HK-2 (cell line): ENCODE measurements at regions not wholly inside any gene's neighbourhood (a gene's known extent, or its start where the extent isn't known, plus 50 kb on each side); places are given as distances from the start of the nearest gene placed in this dataset.
"Not testable (repeated sequence)": the region's sequence is repeated elsewhere in the genome, so short reads cannot be mapped to it uniquely, and the experiment has no call there.

ENCODE experiments used
- DNase-seq: peaks from one replicate; pipeline ENCODE4 v3.0.0-alpha.2; 2018; ENCODE audit not compliant: unreplicated experiment

DNA sequence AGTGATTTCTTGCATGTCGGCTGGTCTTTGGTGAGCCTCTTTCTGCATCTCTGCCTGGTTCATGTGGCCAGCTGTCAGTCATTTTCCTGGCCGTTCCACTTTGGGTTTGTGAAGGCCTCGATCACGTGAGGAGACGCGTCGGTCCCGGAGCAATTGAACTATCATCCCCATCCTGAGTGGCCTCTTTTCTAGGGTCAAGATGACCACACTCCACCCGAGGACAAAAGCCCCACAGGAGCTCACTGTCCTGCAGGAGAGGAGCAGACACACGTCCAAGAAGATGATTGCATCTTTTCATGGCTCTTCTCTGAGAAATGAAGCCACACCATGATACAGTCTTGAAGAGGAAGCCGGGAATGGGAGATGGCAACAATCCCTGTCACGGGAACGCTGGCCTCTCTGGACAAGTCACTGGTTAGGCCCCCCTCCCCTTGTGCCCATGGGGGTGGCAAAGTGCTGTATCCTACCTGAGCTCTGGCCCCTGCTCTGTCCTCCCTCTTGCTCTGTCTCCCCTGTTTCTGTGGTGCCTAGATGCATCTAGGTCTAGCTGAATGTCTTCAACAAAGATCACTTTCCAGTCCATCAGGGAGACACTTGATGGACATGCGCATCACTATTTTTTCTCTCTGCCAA is 291.4 kb upstream of the ZNF337 start:
- not testable (repeated sequence) for DNase-seq

DNA sequence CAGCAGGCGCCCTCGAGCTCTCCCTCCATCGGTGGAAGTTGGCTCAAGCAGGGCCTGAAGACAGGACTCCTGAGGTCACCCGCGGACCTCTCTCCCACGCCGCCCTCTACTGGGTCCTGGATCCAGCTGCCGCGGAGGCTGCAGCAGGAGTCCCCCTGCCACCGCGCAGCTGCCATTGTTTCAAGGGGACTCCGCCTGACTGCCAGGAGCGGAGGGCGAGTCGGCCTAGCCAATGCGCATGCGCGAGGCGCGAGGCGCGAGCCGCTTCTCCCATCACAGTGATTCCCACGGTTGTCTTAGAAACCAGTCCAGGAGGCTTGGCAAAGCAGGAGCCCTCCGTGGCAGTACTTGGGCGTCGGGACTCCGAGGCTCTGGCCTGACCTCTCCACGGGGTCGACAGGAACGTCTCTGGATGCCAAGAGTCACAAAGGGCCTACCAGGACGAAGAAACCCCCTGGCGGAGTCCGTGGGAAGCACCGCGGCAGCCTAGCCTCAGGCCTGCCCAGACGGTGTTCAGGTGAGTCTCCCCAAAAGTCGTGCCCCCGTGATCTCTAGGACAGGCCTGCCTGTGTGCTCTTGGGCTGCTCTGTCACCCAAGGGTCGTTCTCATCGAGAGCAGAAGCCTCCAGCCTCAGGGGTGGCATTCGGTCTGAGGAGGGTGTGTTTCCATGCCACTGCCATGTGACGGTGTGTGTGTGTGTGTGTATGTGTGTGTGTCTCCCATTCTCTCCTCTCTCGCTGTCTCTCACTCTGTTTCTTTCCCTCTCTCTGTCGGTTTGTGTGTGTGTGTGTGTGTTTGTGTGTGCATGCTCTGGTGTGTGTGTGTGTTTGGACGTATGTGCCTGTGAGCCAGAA is 290.6 kb upstream of the ZNF337 start:
- DNase-seq: no peak

DNA sequence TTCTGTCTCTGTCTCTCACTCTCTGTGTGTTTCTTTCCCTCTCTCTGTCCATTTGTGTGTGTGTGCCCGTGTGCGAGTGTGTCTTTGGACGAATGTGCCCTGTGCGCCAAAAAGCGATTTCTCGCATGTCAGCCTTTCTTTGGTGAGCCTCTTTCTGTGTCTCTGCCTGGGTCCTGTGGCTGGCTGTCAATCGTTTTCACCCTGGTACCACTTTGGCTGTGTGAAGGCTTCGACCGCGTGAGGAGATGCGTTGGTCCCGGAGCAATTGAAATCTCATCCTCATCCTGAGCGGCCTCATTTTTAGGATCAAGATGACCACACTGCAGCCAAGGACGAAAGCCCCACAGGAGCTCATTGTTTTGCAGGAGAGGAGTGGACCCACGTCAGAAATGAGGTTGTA is 288.9 kb upstream of the ZNF337 start:
- DNase-seq: no peak

DNA sequence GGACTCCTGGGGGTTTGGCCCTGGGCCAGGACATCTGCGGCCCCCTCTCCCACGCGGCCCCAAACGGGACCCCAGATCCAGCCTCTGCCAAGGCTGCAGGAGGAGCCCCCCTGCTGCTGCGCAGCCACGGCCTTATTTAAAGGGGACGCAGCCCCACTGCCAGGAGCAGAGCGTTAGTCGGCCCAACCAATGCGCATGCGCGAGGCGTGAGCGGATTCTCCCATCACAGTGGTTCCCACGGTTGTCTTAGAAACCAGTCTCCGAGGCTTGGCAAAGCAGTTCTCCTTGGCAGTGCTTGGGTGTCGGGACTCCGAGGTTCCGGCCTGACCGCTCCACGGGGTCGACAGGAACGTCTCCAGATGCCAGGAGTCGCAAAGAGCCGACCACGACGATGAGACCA is 288.3 kb upstream of the ZNF337 start:
- DNase-seq: no peak

DNA sequence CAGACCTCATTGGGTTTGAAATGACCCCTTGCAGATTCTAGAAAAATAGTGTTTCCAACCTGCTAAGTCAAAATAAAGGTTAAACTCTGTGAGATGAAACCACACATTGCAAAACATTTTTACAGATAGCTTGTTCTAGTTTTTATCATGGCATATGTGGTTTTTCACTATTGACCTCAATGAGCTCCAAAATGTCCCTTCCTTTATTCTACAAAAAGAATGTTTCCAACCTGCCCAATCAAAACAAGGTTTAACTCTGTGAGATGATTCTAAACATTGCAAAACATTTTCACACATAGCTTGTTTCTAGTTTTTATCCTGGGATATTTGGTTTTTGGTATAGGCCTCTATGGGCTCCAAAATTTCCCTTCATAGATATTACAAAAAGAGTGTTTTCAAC is 286.0 kb upstream of the ZNF337 start:
- not testable (repeated sequence) for DNase-seq

DNA sequence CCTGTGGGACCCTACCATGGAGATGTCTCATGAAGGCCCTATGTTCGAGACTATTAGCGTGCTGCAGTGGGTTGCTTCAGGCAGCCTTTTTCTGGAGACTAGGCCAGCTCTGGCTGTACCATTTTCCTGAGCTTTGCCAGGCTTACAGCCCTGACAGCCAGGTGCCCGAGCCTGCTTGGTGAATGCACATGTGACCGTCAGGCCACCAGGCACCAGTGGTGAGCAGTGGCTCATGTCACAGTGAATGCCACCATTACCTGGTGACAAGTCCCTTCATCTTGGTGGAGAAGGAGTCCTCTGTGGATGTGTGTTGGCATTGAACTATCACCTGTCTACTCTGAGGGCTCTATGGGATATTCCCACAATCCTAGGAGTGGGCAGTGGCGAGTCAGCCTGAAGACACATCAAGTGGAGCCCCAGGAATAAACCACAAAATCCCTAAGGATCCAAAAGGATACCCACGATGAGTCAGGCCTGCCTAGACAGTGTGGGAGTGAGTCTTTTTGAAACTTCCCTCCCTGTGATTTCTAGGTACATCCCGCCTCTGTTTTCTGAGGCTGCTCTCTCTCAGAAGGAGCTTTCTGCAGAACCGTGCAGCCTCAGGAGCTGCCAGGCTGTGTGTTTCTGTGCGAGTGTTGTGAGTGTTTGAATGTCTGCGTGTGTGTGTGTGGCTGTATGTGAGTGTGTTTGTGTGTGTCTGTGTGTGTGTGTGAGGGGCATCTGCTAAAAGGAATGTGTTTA is 282.0 kb upstream of the ZNF337 start:
- DNase-seq: not testable (repeated sequence)

DNA sequence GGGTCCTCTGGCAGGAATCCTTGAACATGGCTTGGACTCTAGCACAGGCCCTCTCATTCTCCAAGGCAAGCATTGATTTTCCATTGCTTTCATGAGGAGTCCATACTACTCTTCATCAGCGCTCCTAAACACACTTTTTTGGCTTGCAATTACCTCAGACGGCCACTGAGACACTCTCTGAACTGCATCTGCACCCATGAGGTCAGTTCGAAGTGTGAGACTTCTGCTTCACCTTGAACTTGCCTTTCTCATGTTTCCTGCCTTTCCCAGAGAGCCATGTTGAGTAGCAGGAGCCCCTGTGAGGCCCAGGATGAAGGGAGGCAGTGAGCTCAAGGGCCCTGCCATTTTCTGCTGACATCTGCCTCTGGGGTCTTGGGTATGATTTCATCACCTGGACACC is 279.2 kb upstream of the ZNF337 start:
- not testable (repeated sequence) for DNase-seq

DNA sequence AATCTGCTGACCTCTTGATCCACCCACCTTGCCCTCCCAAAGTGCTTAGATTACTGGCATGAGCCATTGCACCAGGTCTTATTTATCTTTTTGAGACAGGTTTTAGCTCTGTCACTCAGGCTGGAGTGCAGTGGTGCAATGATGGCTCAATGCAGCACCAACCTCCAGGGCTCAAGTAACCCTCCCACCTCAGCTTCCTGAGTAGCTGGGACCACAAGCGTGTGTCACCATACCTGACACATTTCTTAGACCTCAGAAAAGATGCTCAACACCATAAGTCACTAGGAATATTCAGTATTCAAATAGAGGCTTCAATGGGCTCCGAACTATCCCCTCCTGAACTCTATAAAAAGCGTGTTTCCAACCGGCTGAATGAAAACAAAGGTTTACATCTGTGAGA is 268.6 kb upstream of the ZNF337 start:
- DNase-seq: not testable (repeated sequence)

DNA sequence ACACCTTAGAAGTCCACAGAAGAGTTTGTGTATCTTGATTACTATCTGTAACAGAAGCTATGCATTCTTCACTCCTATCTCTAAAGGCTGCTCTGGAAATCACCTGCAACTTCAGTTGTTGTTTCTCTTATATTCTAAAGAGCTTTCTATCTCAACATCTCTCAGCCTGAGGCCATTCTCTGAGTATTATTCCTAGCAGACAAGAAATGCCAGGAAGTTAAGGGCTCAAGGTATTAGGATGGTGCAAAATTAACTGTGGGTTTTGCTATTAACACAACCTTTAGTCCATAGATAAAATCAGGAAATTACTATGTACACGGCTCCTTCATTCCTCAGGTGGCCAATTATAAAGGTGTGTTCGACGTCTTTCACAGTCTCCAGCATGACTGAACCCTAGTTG is 257.2 kb upstream of the ZNF337 start:
- not testable (repeated sequence) for DNase-seq

DNA sequence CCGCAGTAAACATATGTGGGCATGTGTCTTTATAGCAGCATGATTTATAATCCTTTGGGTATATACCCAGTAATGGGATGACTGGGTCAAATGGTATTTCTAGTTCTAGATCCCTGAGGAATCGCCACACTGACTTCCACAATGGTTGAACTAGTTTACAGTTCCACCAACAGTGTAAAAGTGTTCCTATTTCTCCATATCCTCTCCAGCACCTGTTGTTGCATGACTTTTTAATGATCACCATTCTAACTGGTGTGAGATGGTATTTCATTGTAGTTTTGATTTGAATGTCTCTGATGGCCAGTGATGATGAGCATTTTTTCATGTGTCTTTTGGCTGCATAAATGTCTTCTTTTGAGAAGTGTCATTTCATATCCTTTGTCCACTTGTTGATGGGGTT is 238.6 kb upstream of the ZNF337 start:
- DNase-seq: not testable (repeated sequence)

DNA sequence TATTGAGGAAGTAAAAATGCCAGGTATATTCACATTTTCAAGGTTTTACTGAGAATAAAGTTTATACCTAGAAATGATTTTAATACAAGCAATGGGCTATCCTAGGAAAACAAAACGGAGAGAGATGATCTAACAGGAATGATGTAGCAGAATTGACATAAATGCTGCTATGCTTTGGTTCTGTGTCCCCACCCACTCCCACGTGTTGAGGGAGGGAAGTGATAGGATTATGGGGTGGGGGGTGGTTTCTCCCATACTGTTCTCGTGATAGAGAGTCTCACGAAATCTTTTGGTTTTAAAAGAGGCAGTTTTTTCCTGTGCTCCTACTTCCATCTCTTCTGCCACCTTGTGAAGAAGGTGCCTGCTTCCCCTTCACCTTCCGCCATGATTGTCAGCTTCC is 236.2 kb upstream of the ZNF337 start:
- DNase-seq: not testable (repeated sequence)

DNA sequence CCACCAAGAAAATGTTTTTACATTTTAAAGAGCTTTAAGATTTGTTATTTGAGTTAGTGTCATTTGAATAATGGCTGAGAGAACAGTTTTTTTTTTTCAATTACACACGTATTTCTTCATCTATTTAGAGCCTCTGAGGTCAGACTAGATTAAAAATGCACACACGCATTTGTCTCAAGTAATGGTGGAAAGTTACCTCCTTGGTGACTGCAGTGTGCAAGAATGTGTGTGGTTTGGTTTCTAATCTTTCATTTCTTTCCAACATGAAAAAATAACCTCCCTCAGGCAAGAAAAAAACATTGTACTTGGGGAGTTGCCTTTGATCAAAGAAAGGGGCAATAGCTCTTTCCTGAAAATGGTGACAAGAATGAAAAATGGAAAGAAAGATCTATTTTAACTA is 235.5 kb upstream of the ZNF337 start:
- not testable (repeated sequence) for DNase-seq

DNA sequence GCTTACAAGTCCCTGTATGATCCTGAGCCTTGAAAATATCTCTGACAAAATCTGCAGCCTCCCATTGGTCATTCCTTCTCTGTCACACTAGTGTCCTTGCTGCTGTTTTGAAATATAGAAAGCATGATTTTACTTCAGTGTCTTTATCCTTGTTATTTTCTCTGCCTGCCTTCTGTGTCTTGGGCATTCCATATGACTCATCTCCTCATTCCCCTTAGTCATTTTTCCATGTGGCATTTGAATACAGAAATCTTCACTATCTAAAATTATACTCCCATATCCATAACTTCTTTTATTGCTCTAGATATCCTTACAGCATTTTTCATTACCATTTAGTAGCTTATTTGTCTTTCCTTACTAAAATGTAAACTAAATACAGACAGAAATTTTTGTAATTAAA is 205.7 kb upstream of the ZNF337 start:
- not testable (repeated sequence) for DNase-seq

DNA sequence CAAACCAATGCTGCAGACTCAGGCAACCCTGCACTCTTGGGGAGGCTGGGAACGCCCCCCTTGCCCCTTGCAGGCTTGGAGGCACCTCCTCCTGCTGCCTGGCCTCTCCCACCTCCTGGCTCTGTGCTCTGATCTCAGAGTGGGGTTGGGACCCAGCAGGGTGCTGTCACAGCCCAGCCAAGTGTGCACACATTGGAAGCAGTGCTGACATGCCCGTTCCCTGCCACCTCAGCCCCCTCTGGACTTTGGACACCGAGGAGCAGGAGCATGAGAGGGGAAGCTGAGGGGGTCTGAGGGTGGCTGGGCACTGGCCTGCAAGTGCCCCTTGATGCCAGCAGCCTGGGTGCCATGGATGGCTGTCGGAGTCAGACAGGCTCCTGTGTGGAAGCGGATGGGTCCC is 202.0 kb upstream of the ZNF337 start:
- DNase-seq: not testable (repeated sequence)

DNA sequence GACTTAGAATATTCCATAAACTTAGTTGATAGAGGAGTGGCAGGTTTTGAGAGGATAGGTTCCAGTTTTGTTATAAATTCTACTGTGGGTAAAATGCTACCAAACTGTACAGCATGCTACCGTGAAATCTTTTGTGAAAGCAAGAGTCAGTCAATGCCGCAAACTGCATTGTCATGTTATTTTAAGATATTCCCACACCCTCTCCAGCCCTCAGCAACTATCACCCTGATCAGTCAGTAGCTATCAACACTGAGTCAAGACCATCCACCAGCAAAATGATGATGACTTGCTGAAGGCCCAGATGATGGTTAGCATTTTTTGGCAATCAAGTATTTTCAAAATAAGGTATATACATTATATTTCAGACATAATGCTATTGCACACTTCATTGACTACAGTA is 182.4 kb upstream of the ZNF337 start:
- not testable (repeated sequence) for DNase-seq

DNA sequence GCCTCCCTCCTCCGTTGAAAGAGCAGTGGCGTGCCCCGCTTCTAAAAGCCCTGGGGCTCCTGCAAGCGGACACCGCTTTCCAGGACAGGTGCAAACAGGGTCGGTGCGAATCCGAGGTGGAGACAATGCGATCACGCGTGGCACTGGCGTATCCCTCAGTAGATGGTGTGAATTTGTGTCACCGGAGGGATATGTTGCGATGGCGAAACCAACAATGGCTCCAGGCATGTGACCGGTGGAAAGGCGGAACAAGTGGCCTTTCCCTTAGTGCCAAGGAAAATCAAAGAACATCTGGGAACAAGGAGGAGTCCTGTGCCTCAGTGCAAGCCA is 172.0 kb upstream of the ZNF337 start:
- DNase-seq: not testable (repeated sequence)

DNA sequence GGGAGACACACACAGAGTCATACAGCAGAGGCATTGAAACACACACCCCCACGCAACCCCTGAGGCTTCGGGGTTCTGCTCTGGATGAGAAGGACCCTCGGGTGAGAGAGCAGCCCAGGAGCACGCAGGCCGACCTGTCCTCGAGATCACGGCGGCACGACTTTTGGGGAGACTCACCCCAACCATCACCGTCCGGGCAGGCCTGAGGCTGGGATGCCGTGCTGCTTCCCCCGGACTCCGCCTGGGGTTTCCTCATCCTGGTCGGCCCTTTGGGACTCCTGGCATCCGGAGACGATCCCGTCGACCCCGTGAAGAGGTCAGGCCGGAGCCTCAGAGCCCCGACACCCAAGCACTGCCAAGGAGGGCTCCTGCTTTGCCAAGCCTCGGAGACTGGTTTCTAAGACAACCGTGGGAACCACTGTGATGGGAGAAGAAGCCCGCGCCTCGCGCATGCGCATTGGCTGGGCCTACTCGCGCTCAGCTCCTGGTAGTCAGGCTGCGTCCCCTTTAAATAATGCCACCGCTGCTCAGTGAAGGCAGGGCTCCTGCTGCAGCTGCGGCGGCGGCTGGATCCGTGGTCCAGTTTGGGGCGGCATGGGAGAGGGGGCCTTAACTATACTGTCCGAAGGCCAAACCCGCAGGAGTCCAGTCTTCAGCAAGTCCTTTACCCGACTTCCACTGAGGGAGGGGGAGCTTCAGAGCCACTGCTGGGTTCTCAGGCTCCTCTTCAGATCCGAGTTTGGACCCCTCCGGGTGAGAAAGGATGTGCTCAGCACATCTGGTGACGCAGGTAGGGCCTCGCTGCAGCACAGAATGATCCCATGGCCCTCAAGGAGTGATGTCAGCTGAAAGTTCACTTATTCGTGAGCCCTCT is 171.4 kb upstream of the ZNF337 start:
- DNase-seq: peak; percentile 44

DNA sequence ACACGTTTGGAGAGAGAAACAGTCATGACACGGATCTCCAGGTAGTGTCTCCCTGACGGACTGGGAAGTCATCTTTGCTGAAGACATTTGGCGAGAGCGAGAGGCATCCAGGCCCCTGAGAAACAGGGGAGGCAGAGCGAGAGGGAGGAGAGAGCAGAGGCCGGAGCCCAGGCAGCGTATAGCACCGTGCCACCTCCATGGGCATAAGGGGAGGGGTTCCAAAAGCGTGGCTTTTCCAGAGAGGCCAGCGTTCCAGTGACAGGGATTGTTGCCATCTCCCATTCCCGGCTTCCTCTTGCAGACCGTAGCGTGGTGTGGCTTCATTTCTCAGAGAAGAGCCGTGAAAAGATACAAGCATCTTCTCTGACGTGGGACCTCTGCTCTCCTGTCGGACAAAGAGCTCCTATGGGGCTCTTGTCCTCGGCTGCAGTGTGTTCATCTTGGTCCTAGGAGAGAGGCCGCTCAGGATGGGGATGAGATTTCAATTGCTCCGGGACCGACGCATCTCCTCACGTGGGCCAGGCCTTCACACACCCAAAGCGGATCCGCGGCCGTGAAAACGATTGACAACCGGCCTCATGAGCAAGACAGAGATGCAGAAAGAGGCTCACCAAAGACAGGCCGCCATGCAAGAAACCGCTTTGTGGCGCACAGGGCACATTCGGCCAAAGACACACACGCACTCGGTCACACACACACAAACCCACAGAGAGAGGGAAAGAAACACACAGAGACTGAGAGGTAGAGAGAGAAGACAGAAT is 170.5 kb upstream of the ZNF337 start:
- not testable (repeated sequence) for DNase-seq

DNA sequence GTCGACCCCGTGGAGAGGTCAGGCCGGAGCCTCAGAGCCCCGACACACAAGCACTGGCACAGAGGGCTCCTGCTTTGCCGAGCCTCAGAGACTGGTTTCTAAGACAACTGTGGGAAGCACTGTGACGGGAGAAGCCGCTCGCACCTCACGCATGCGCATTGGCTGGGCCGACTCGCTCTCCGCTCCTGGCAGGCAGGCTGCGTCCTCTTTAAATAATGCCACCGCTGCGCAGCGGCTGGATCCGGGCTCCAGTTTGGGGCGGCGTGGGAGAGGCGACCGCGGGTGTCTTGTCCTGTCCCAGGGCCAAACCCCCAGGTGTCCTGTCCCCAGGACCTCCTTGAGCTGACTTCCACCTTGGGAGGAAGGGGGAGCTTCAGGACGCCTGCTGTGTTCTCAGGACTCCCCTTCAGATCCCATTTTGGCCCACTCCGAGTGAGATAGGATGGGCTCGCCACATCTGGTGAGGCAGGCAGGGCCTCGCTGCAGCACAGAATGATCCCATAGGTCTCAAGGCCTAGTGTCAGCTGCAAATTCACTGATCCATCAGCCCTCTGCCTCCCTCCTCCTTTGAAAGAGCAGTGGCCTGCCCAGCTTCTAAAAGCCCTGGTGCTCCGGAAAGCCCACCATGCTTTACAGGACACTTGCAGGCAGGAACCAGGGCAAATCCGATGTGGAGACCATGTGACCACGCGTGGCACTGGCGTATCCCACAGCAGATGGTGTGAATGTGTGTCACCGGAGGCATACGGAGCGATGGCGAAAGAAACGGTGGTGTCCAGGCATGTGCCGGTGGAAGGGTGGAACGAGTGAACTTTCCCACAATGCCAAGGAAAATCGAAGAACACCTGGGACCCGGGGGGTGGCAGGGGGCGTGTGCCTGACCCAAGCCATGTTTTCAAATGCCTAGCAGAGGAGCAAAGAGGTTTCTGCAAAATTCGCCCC is 169.3 kb upstream of the ZNF337 start:
- DNase-seq: peak; percentile 81
